Stomach (tissue), 4 donors: ENCODE measurements at regions not wholly inside any gene's neighbourhood (a gene's known extent, or its start where the extent isn't known, plus 50 kb on each side); places are given as distances from the start of the nearest gene placed in this dataset.

Experiments used
- EP300 ChIP-seq: sonication (generic); formaldehyde crosslinking; IDR thresholded peaks from one replicate; pipeline ENCODE4 v1.6.1; 2017; ENCODE audit warnings: antibody characterized with exemption
- TF ChIP-seq, protein P1 (sequence below), 7 experiments: fragments of 450-650 bp in 4 of 7; fragments of 200-600 bp in 3 of 7; sonication (generic) in 3 of 7; IDR thresholded peaks; one replicate each; pipeline ENCODE4 v1.5.1; 2016 to 2019; ENCODE audit warnings: antibody characterized with exemption in 7 of 7, control low read depth in 2 of 7, mild to moderate bottlenecking in 1 of 7

GRCh38 chr19:30802424-30803013 is 430.3 kb downstream of the ZNF536 start:
- no peak for TF ChIP-seq EP300
- TF ChIP-seq, protein P1, sequence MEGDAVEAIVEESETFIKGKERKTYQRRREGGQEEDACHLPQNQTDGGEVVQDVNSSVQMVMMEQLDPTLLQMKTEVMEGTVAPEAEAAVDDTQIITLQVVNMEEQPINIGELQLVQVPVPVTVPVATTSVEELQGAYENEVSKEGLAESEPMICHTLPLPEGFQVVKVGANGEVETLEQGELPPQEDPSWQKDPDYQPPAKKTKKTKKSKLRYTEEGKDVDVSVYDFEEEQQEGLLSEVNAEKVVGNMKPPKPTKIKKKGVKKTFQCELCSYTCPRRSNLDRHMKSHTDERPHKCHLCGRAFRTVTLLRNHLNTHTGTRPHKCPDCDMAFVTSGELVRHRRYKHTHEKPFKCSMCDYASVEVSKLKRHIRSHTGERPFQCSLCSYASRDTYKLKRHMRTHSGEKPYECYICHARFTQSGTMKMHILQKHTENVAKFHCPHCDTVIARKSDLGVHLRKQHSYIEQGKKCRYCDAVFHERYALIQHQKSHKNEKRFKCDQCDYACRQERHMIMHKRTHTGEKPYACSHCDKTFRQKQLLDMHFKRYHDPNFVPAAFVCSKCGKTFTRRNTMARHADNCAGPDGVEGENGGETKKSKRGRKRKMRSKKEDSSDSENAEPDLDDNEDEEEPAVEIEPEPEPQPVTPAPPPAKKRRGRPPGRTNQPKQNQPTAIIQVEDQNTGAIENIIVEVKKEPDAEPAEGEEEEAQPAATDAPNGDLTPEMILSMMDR (IDR thresholded peaks at IDR 0.05), result no peak
